HG02642 (cell line): ENCODE measurements at regions not wholly inside any gene's neighbourhood (a gene's known extent, or its start where the extent isn't known, plus 50 kb on each side); places are given as distances from the start of the nearest gene placed in this dataset.
"Not testable (repeated sequence)": the region's sequence is repeated elsewhere in the genome, so short reads cannot be mapped to it uniquely, and the experiment has no call there.

Source experiments
- ATAC-seq: cut with Tn5 transposase; IDR thresholded peaks from one replicate; pipeline ENCODE4 v1.9.1; 2021; ENCODE audit warnings: mild to moderate bottlenecking; ENCODE audit not compliant: unreplicated experiment, poor library complexity

DNA sequence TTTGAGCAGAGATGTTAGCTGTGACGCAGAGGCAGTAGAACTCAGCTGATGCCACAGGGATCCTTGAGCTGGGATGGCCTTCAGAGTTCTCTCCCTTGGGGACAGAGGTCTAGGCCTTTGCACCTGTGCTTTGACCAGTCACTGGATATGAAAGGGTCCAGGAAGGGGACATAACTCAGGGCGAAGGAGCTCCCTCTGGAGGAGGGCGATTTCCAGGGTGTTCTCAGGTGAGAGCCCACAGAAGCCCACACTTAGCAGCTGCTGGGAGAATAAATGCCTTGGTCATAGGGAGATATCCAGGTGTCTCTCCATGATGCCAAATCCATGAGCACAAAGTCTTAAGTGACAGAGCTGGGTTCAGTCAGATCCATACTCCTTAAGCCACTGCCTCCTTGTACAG lies 369.2 kb downstream of the NYAP2 start:
- no peak for ATAC-seq

DNA sequence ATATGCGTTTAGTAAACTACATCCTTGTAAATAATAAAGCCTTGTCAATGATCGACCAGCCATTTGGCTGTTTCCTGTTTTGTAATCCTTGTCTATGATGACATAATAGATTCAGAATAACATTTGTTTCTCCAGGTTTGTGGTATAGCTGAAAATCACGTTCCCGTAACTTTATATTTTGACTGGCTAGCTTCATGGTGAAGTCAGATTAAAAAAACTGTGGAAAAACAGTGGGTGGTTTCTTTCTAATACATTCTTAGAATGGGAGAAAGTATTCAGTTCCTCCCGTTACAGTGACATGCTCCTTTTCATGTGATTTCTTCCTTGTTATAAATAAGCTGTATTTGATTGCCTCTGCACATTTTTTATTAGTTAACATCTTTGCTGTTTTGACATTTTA lies 366.9 kb downstream of the NYAP2 start:
- no peak for ATAC-seq

DNA sequence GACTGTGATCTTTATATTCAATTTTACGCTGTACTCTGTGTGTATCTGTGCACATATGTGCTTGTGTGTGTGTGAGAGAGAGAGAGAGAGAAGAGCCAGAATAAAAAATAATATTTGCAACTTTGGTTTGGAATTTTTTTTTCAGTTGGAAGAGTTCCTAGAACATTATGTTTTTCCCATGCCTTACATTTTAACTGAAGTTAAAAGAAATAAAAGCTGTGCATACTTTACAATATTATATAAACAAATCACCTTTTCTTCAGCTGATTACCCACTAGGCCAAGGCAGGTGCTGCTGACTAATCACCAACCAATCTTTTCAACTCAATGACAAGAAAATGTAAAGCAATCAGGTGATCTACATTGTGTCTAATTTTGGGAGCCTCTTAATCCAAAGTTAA lies 366.3 kb downstream of the NYAP2 start:
- no peak for ATAC-seq

DNA sequence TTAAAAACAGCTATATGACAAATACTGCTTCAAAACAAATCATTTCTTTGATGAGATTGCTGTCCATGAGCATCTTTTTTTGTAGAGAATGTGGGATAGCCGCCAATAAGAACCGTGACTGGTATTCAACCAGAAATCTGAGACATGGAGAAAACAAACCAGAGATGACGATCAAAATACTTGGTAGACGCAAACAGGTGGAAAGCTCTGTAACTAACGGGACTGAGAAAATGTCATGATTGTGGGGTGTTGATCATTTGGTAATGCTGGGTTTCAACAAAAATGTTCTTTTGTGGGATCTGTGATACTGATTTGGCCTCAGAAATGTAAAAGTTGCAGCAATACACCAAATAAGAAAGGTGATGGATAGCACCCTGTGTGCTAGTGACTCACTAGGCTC lies 364.8 kb downstream of the NYAP2 start:
- no peak for ATAC-seq

DNA sequence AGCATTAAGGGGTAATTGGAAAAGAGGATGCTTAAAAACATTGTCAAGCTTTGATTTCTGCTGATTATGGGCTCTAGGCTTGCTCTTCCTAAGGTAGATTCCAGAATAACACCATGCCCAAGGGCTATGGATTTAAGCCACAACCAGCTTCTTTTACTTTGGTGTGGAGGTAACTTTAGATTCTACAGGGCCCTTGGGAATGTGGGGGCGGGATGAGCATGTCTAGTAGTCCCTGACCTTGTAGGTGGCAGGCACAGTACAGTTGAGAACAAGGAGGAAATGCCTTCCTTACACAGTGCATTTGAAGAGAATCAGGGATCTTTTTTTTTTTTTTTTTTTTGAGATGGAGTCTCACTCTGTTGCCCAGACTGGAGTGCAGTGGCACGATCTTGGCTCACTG lies 364.2 kb downstream of the NYAP2 start:
- ATAC-seq, result no peak

- ATAC-seq, result no peak
Measured at GRCh38 chr2:225761396-225761795, 361.9 kb downstream of the NYAP2 start.

DNA sequence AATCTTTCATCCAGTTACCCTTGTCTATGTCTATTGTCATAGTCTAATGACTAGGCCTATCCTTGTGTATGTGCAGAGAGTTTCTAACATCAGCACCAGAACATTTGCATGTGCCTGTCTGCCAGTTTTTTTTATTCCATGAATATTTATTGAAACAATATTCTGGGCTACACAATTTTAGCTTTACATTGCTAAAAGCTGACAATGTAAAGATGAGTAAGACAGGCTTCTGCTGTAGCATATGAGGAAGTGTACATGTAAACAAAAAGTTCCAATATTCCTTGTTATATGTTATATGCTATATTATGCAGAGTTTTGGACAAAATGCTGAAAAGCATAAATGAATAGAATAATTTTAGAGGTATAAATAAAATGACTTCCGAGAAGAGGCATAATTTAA lies 357.7 kb downstream of the NYAP2 start:
- no peak for ATAC-seq

DNA sequence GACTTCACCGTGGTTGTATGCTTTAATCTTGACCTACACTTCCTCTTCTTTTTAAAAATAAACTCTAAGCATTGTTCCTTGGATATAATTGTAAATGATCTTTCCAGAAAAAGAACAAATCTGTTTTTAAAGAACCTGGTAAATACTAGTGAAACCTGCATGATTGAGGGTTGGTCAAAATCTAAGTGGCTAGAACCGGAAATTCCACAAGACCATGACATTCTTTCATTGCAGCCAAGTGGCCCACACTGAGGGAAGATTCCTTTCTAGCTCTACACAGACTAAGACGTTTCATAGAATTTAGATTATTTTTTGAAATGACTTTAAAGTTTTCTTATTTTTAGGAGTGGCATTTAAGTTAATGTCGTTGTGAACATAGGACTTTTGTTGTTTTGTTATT lies 356.7 kb downstream of the NYAP2 start:
- no peak for ATAC-seq

GRCh38 chr2:225748609-225749008 lies 349.1 kb downstream of the NYAP2 start:
- no peak for ATAC-seq

DNA sequence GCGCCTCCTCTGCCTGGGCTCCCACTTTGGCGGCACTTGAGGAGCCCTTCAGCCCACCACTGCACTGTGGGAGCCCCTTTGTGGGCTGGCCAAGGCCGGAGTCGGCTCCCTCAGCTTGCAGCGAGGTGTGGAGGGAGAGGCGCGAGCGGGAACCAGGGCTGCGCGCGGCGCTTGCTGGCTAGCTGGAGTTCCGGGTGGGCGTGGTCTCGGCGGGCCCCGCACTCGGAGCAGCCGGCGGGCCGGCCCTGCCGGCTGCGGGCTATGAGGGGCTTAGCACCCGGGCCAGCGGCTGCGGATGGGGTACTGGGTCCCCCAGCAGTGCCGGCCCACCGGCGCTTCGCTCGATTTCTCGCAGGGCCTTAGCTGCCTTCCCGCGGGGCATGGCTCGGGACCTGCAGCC lies 344.5 kb downstream of the NYAP2 start:
- ATAC-seq, result not testable (repeated sequence)

- no peak for ATAC-seq
Measured at GRCh38 chr2:225742487-225742886, 343.0 kb downstream of the NYAP2 start.

GRCh38 chr2:225740086-225740485 lies 340.6 kb downstream of the NYAP2 start:
- no peak for ATAC-seq

DNA sequence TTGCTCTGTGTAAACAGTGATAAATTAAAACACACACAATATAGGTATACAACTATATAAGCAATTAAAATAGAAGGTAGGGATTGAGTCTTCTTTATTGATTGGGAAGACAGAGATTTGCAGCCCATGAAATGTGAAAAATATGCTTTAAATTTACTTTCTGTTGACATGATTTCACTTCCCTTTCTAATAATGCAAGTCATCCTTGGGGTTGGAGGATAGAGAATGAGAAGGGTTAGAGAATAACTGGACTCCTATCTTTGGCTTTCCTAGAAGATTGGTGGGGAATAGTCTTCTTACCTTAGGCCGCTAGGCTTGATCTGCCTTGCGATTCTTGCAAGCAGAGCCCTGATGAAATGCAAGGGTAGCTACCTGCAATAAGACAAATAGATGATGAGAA lies 339.8 kb downstream of the NYAP2 start:
- no peak for ATAC-seq

DNA sequence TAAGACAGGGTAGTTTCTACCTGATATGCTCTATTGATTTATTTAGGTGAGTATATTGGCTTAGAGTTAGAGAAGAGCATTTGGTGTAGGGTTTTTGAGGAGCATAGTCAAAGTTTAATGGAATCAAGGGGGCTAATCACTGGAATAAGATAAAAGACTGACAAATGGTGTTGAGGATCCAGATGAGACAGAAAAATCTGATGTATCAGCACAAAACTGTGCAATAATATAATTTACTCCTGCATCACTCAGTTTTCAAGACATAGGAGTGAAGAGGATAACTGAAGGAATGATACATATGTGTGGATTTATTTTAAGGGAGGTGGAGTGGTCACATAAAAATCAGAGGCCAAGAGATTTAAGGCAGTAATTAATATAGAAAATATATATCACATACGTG lies 339.2 kb downstream of the NYAP2 start:
- no peak for ATAC-seq

- no peak for ATAC-seq
Measured at GRCh38 chr2:225737556-225737955, 338.0 kb downstream of the NYAP2 start.

GRCh38 chr2:225735844-225736243 lies 336.3 kb downstream of the NYAP2 start:
- ATAC-seq, result no peak

GRCh38 chr2:225725726-225726125 lies 326.2 kb downstream of the NYAP2 start:
- ATAC-seq, result no peak
